GM19238 (cell line): ENCODE measurements at regions not wholly inside any gene's neighbourhood (a gene's known extent, or its start where the extent isn't known, plus 50 kb on each side); places are given as distances from the start of the nearest gene placed in this dataset.

ENCODE experiments used
- DNase-seq: peaks from one replicate; pipeline ENCODE4 v3.0.0; 2011; ENCODE audit warnings: low spot score; ENCODE audit not compliant: insufficient read length

- DNase-seq, result no peak
These were observed 253.6 kb upstream of the FLRT2 start for GRCh38 chr14:85276161-85276978.

- DNase-seq, result no peak
These were observed 253.0 kb upstream of the FLRT2 start for GRCh38 chr14:85276979-85277228.

GRCh38 chr14:85279407-85279806 lies 250.5 kb upstream of the FLRT2 start:
- no peak for DNase-seq

- no peak for DNase-seq
These were observed 249.9 kb upstream of the FLRT2 start for GRCh38 chr14:85280074-85280473.

- no peak for DNase-seq
These were observed 248.0 kb upstream of the FLRT2 start for GRCh38 chr14:85281921-85282320.

- DNase-seq, result no peak
These were observed 241.9 kb upstream of the FLRT2 start for GRCh38 chr14:85288041-85288440.

GRCh38 chr14:85291731-85292130 lies 238.2 kb upstream of the FLRT2 start:
- no peak for DNase-seq

- DNase-seq, result no peak
These were observed 236.2 kb upstream of the FLRT2 start for GRCh38 chr14:85293612-85294234.

- DNase-seq, result no peak
These were observed 234.6 kb upstream of the FLRT2 start for GRCh38 chr14:85295318-85295717.

- DNase-seq, result no peak
These were observed 233.3 kb upstream of the FLRT2 start for GRCh38 chr14:85296456-85297210.

GRCh38 chr14:85300107-85300506 lies 229.8 kb upstream of the FLRT2 start:
- no peak for DNase-seq

- no peak for DNase-seq
These were observed 228.4 kb upstream of the FLRT2 start for GRCh38 chr14:85301506-85301905.

GRCh38 chr14:85306024-85306423 lies 223.9 kb upstream of the FLRT2 start:
- DNase-seq, result no peak

- no peak for DNase-seq
These were observed 221.2 kb upstream of the FLRT2 start for GRCh38 chr14:85308531-85309300.

- DNase-seq, result no peak
These were observed 219.3 kb upstream of the FLRT2 start for GRCh38 chr14:85310491-85311272.

- DNase-seq, result no peak
These were observed 216.3 kb upstream of the FLRT2 start for GRCh38 chr14:85313560-85314207.

GRCh38 chr14:85315290-85315689 lies 214.7 kb upstream of the FLRT2 start:
- DNase-seq, result no peak

GRCh38 chr14:85315733-85316290 lies 214.1 kb upstream of the FLRT2 start:
- DNase-seq, result no peak

- no peak for DNase-seq
These were observed 213.1 kb upstream of the FLRT2 start for GRCh38 chr14:85316701-85317410.
